Tibial nerve (tissue), 4 donors: ENCODE measurements at regions not wholly inside any gene's neighbourhood (a gene's known extent, or its start where the extent isn't known, plus 50 kb on each side); places are given as distances from the start of the nearest gene placed in this dataset.

Experiments
- EP300 ChIP-seq, 2 donors: sonication (generic); formaldehyde crosslinking; IDR thresholded peaks; one replicate each; pipeline ENCODE4 v1.6.1; 2017; ENCODE audit warnings: antibody characterized with exemption in 2 of 2, mild to moderate bottlenecking in 1 of 2
- POLR2A ChIP-seq, 2 donors: fragments of 450-650 bp; IDR thresholded peaks; one replicate each; pipeline ENCODE4 v1.6.1; 2017; ENCODE audit warnings: antibody characterized with exemption in 2 of 2, mild to moderate bottlenecking in 2 of 2, moderate library complexity in 2 of 2
- TF ChIP-seq, protein P1 (sequence below), 5 experiments: fragments of 200-600 bp in 3 of 5; fragments of 450-650 bp in 2 of 5; sonication (generic) in 3 of 5; IDR thresholded peaks; one replicate each; pipeline ENCODE4 v1.5.1; 2016 to 2019; ENCODE audit warnings: antibody characterized with exemption in 5 of 5, mild to moderate bottlenecking in 3 of 5, moderate library complexity in 2 of 5

DNA sequence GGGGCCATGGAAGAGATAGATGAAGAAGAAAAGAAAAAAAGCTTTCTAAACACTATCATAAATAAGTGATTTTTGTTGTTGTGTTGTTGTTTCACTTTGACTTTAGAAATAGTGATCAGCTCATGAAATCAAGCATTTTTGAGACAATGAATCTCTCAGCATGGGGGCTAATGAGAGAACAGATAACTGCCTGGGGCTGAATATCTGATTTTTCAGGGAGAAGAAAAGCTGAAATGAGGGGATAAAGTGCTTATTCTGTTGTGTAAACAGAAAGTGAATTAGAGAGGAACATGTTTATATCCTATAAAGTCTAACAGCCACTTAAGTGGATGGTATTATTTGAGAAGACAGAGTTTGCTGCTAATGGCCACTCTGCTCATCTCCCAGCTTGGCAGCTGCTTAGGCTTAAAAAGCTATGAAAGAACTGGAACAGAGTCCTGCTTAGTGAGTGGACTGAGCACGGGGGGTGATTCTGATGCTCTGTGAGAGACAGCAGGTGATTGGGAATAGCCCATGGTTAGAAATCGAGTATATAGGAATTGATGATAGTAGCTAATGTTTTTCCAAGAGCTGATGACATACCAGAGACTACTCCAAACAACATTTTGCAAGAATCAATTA, 646.1 kb upstream of the TMEM132C start:
- TF ChIP-seq, protein P1, sequence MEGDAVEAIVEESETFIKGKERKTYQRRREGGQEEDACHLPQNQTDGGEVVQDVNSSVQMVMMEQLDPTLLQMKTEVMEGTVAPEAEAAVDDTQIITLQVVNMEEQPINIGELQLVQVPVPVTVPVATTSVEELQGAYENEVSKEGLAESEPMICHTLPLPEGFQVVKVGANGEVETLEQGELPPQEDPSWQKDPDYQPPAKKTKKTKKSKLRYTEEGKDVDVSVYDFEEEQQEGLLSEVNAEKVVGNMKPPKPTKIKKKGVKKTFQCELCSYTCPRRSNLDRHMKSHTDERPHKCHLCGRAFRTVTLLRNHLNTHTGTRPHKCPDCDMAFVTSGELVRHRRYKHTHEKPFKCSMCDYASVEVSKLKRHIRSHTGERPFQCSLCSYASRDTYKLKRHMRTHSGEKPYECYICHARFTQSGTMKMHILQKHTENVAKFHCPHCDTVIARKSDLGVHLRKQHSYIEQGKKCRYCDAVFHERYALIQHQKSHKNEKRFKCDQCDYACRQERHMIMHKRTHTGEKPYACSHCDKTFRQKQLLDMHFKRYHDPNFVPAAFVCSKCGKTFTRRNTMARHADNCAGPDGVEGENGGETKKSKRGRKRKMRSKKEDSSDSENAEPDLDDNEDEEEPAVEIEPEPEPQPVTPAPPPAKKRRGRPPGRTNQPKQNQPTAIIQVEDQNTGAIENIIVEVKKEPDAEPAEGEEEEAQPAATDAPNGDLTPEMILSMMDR (IDR thresholded peaks at IDR 0.05), result no peak
- TF ChIP-seq POLR2A (IDR thresholded peaks at IDR 0.05) (no peak), EP300 (IDR thresholded peaks at IDR 0.05) (no peak)
